ENCODE measurements at regions not wholly inside any gene's neighbourhood (a gene's known extent, or its start where the extent isn't known, plus 50 kb on each side); places are given as distances from the start of the nearest gene placed in this dataset.
A peak's percentile ranks its signal among the peaks of the same experiment; 100 is the strongest.

DNA sequence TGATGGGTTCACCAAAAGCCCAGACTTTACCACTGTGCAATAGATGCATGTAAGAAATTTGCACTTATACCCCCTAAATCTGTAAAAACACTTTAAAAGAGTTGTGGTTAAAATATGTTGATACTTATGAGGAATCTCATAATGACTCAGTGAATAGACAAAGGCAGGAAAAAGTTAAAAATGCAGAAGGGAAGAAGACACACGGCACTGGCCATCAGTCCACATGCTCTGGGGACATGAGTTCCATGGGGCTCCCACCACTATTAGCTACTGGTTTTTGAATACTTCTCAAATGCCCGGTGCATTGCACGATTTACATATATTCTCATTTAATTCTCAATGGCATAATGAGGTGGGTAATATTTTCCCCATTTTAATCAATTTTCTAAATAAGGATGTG, 59.3 kb upstream of the BLID start:
- H2AFZ ChIP-seq (ENCODE audit: control insufficient read depth, low read length) = no peak overlapping the region
- H3K9me1 ChIP-seq (ENCODE audit: control insufficient read depth, extremely low read depth, insufficient read depth, low read length) = no peaks in the 10 kb centered on the region
- peak overlapping the region in 1 of 3 experiments; percentile 8 for H3K4me3 ChIP-seq (ENCODE audit: control insufficient read depth in 2 of 3, extremely low read depth in 1 of 3, insufficient read depth in 2 of 3, low read depth in 1 of 3, low read length in 3 of 3)
- peak overlapping the region; percentile 59 for H3K4me2 ChIP-seq (ENCODE audit: control insufficient read depth, extremely low read depth, insufficient read depth, low read depth, low read length)
- H3K79me2 ChIP-seq (ENCODE audit: control insufficient read depth, insufficient read depth, low read length) = peaks cover 81% of the 10 kb centered on the region
- FAIRE-seq (no peak), DNase-seq (ENCODE audit: low read depth, low spot score) (no peak)
- H4K20me1 ChIP-seq (ENCODE audit: control insufficient read depth, extremely low read depth, insufficient read depth, low read length) = no peaks in the 10 kb centered on the region
- no peaks in the 10 kb centered on the region for H3K27me3 ChIP-seq (ENCODE audit: control insufficient read depth, extremely low read depth, insufficient read depth, low read length)
- H3K9ac ChIP-seq (ENCODE audit: control insufficient read depth, extremely low read depth, insufficient read depth, low read length) = no peak overlapping the region
- dilution Hi-C loops (cut with MboI; ENCODE audit: extremely low pct_ligation_motif_present, low sequenced_read_pairs) = no loop called here
- no peak for TF ChIP-seq EZH2 (IDR thresholded peaks at IDR 0.05; ENCODE audit: low read length)
- TF ChIP-seq, protein P1, sequence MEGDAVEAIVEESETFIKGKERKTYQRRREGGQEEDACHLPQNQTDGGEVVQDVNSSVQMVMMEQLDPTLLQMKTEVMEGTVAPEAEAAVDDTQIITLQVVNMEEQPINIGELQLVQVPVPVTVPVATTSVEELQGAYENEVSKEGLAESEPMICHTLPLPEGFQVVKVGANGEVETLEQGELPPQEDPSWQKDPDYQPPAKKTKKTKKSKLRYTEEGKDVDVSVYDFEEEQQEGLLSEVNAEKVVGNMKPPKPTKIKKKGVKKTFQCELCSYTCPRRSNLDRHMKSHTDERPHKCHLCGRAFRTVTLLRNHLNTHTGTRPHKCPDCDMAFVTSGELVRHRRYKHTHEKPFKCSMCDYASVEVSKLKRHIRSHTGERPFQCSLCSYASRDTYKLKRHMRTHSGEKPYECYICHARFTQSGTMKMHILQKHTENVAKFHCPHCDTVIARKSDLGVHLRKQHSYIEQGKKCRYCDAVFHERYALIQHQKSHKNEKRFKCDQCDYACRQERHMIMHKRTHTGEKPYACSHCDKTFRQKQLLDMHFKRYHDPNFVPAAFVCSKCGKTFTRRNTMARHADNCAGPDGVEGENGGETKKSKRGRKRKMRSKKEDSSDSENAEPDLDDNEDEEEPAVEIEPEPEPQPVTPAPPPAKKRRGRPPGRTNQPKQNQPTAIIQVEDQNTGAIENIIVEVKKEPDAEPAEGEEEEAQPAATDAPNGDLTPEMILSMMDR (optimal IDR thresholded peaks at IDR 0.05 in 1 of 3, IDR thresholded peaks at IDR 0.05 in 1 of 3, conservative IDR thresholded peaks at IDR 0.05 in 1 of 3; ENCODE audit: extremely low read depth in 1 of 3, insufficient read depth in 2 of 3, low read length in 3 of 3) = no peak
- H3K4me1 ChIP-seq (ENCODE audit: control insufficient read depth, extremely low read depth, insufficient read depth, low read length) = peaks cover 54% of the 10 kb centered on the region
- H3K9me3 ChIP-seq (ENCODE audit: control insufficient read depth, low read depth, low read length) = no peaks in the 10 kb centered on the region
- H3K36me3 ChIP-seq (ENCODE audit: control insufficient read depth in 2 of 2, extremely low read depth in 1 of 2, insufficient read depth in 2 of 2, low read length in 2 of 2) = peaks cover 0 to 20% of the 10 kb centered on the region in 2 experiments
- no peak overlapping the region for H3K27ac ChIP-seq (ENCODE audit: control insufficient read depth, insufficient read depth, low read length)

DNA sequence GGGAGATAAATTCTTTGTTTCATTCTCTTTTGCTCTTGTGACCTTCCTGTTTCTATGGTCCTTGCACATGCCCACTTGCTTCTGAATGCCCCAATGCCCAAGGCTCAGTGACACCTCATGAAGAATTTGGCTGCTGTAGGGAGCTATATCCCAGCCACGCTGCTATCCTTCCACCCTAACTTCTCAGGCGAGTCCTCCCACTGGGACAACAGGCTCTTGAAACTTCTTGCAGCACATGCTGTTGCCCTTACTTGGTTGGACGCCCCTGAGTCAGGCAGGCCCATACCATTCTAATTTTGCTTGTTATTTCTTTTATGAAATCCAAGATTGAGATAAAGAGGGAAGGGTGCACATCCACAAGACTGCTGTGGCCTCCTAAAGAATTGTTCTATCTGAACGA, 57.6 kb upstream of the BLID start:
- DNase-seq (ENCODE audit: low read depth, low spot score) = no peak

More for the DNA sequence above, 57.6 kb upstream of the BLID start:
- Histone ChIP-seq H3K27ac (ENCODE audit: control insufficient read depth, insufficient read depth, low read length) (no peak overlapping the region), H3K4me2 (ENCODE audit: control insufficient read depth, extremely low read depth, insufficient read depth, low read depth, low read length) (peak overlapping the region; percentile 3), H3K9ac (ENCODE audit: control insufficient read depth, extremely low read depth, insufficient read depth, low read length) (no peak overlapping the region), H3K9me1 (ENCODE audit: control insufficient read depth, extremely low read depth, insufficient read depth, low read length) (no peaks in the 10 kb centered on the region), H3K4me1 (ENCODE audit: control insufficient read depth, extremely low read depth, insufficient read depth, low read length) (peaks cover 65% of the 10 kb centered on the region), H4K20me1 (ENCODE audit: control insufficient read depth, extremely low read depth, insufficient read depth, low read length) (no peaks in the 10 kb centered on the region), H3K27me3 (ENCODE audit: control insufficient read depth, extremely low read depth, insufficient read depth, low read length) (no peaks in the 10 kb centered on the region), H3K9me3 (ENCODE audit: control insufficient read depth, low read depth, low read length) (no peaks in the 10 kb centered on the region), H2AFZ (ENCODE audit: control insufficient read depth, low read length) (no peak overlapping the region), H3K4me3 (ENCODE audit: control insufficient read depth in 2 of 3, extremely low read depth in 1 of 3, insufficient read depth in 2 of 3, low read depth in 1 of 3, low read length in 3 of 3) (no peak overlapping the region), H3K36me3 (ENCODE audit: control insufficient read depth in 2 of 2, extremely low read depth in 1 of 2, insufficient read depth in 2 of 2, low read length in 2 of 2) (peaks cover 0 to 18% of the 10 kb centered on the region in 2 experiments), H3K79me2 (ENCODE audit: control insufficient read depth, insufficient read depth, low read length) (peaks cover 84% of the 10 kb centered on the region)
- FAIRE-seq = no peak
- TF ChIP-seq EZH2 (IDR thresholded peaks at IDR 0.05; ENCODE audit: low read length) = no peak
- TF ChIP-seq, protein P1 (optimal IDR thresholded peaks at IDR 0.05 in 1 of 3, IDR thresholded peaks at IDR 0.05 in 1 of 3, conservative IDR thresholded peaks at IDR 0.05 in 1 of 3; ENCODE audit: extremely low read depth in 1 of 3, insufficient read depth in 2 of 3, low read length in 3 of 3) = no peak
- dilution Hi-C loops (cut with MboI; ENCODE audit: extremely low pct_ligation_motif_present, low sequenced_read_pairs) = no loop called here
